ENCODE measurements at regions not wholly inside any gene's neighbourhood (a gene's known extent, or its start where the extent isn't known, plus 50 kb on each side); places are given as distances from the start of the nearest gene placed in this dataset.

GRCh38 chr5:20559845-20560244 is 571.8 kb upstream of the CDH18 start:
- no peak overlapping the region for H3K9ac ChIP-seq (replicated peaks; ENCODE audit: extremely low read depth, insufficient read depth, low read length)
- no peak overlapping the region for H3K4me2 ChIP-seq (ENCODE audit: insufficient read depth, low read length)
- H2AFZ ChIP-seq (ENCODE audit: low read depth, low read length): no peak overlapping the region
- ChIA-PET POLR2A (no interaction called here), CTCF (no interaction called here)
- no peaks in the 10 kb centered on the region for H3K4me1 ChIP-seq (ENCODE audit: control insufficient read depth, extremely low read depth, insufficient read depth, low read length)
- no peaks in the 10 kb centered on the region for H3K9me3 ChIP-seq (replicated peaks; ENCODE audit: control insufficient read depth, insufficient read depth, low read length)
- no peak overlapping the region for H3K4me3 ChIP-seq (replicated peaks in 1 of 3; ENCODE audit: insufficient read depth in 1 of 3, low read depth in 1 of 3, low read length in 3 of 3)
- DNase-seq (ENCODE audit: low read depth, low spot score) (no peak), FAIRE-seq (no peak)
- no TSS peak for BruUV-seq (replicated peaks)
- dilution Hi-C loops (cut with MboI; ENCODE audit: extremely low pct_ligation_motif_present, low sequenced_read_pairs) (no loop called here), intact Hi-C loops (cut with micrococcal nuclease) (no loop called here)
- H3K27me3 ChIP-seq (ENCODE audit: control insufficient read depth in 2 of 2, insufficient read depth in 2 of 2, low read length in 2 of 2): no peaks in the 10 kb centered on the region
- H3K9me1 ChIP-seq (replicated peaks; ENCODE audit: control insufficient read depth, extremely low read depth, insufficient read depth, low read length): no peaks in the 10 kb centered on the region
- H3K36me3 ChIP-seq (ENCODE audit: control insufficient read depth in 2 of 2, extremely low read depth in 1 of 2, insufficient read depth in 2 of 2, low read length in 2 of 2): no peaks in the 10 kb centered on the region
- no peaks in the 10 kb centered on the region for H3K79me2 ChIP-seq (ENCODE audit: control insufficient read depth, insufficient read depth, low read length)
- H3K27ac ChIP-seq (ENCODE audit: insufficient read depth, low read depth, low read length): no peak overlapping the region
- H4K20me1 ChIP-seq (replicated peaks; ENCODE audit: control insufficient read depth, extremely low read depth, insufficient read depth, low read length): no peaks in the 10 kb centered on the region
- TF ChIP-seq CTCF (IDR thresholded peaks at IDR 0.05; ENCODE audit: extremely low read depth in 1 of 2, insufficient read depth in 1 of 2, low read depth in 1 of 2, low read length in 2 of 2) (no peak), JUN (IDR thresholded peaks at IDR 0.05; ENCODE audit: borderline replicate concordance, insufficient read depth, insufficient read length, low read depth) (no peak), POLR2A (IDR thresholded peaks at IDR 0.05; ENCODE audit: low read depth, low read length) (no peak), POLR2AphosphoS5 (IDR thresholded peaks at IDR 0.05; ENCODE audit: insufficient read depth, low read depth, low read length) (no peak), MAX (IDR thresholded peaks at IDR 0.05; ENCODE audit: insufficient read depth, insufficient read length) (no peak), EZH2 (IDR thresholded peaks at IDR 0.05; ENCODE audit: borderline replicate concordance, low read depth, low read length, severe bottlenecking) (no peak), MYC (IDR thresholded peaks at IDR 0.05; ENCODE audit: low read depth, low read length) (no peak), GATA2 (IDR thresholded peaks at IDR 0.05; ENCODE audit: insufficient read depth, insufficient read length, low read depth, low read length) (no peak), FOS (IDR thresholded peaks at IDR 0.05; ENCODE audit: borderline replicate concordance, insufficient read depth, low read length) (no peak)

Data from endothelial cell of umbilical vein (primary cell).